ENCODE measurements at regions not wholly inside any gene's neighbourhood (a gene's known extent, or its start where the extent isn't known, plus 50 kb on each side); places are given as distances from the start of the nearest gene placed in this dataset.

DNA sequence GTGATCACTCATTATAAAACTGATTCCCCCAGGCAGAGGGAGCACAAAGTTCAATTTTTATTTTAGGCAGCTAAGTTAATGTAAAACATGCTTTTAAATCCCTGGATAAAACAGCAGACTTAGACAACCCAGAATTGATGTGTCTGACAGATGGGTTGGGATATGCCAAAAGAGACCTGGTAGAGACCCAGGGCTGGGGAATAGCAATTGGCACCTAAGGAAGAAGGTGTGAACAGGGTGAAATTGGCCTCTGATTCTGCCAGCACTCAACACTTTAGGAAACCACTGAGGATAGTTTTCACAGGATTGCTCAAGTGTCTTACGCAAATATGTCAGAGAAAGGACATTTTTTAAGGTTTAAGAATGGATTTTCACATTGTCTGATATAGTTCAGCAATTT is 938.2 kb upstream of the CDH8 start:
- BruUV-seq (replicated peaks): no TSS peak
- TF ChIP-seq POLR2AphosphoS5 (IDR thresholded peaks at IDR 0.05; ENCODE audit: low read depth, low read length): no peak
- TF ChIP-seq TCF7L2 (IDR thresholded peaks at IDR 0.05; ENCODE audit: low read depth, low read length): no peak
- TF ChIP-seq SIN3A (IDR thresholded peaks at IDR 0.05; ENCODE audit: borderline replicate concordance, insufficient read depth, low read depth, low read length): no peak
- no peak for TF ChIP-seq REST (IDR thresholded peaks at IDR 0.05; ENCODE audit: insufficient read depth in 1 of 2, low read depth in 2 of 2, low read length in 1 of 2)
- TF ChIP-seq, protein P1, sequence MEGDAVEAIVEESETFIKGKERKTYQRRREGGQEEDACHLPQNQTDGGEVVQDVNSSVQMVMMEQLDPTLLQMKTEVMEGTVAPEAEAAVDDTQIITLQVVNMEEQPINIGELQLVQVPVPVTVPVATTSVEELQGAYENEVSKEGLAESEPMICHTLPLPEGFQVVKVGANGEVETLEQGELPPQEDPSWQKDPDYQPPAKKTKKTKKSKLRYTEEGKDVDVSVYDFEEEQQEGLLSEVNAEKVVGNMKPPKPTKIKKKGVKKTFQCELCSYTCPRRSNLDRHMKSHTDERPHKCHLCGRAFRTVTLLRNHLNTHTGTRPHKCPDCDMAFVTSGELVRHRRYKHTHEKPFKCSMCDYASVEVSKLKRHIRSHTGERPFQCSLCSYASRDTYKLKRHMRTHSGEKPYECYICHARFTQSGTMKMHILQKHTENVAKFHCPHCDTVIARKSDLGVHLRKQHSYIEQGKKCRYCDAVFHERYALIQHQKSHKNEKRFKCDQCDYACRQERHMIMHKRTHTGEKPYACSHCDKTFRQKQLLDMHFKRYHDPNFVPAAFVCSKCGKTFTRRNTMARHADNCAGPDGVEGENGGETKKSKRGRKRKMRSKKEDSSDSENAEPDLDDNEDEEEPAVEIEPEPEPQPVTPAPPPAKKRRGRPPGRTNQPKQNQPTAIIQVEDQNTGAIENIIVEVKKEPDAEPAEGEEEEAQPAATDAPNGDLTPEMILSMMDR (IDR thresholded peaks at IDR 0.05): no peak
- POLR2A ChIA-PET: no interaction called here
- H3K4me1 ChIP-seq (ENCODE audit: control insufficient read depth, insufficient read depth, low read length): no peaks in the 10 kb centered on the region
- no peaks in the 10 kb centered on the region for H3K9me3 ChIP-seq (ENCODE audit: control insufficient read depth, insufficient read depth, low read depth, low read length)
- DNase-seq (ENCODE audit: low read depth, low spot score) (no peak), ATAC-seq (no peak)
- H3K36me3 ChIP-seq (ENCODE audit: control insufficient read depth, insufficient read depth, low read length): no peaks in the 10 kb centered on the region
- no peak overlapping the region for H3K27ac ChIP-seq (ENCODE audit: low read length)
- H3K27me3 ChIP-seq (ENCODE audit: control insufficient read depth, insufficient read depth, low read length): no peaks in the 10 kb centered on the region
- no peak overlapping the region for H3K4me3 ChIP-seq (ENCODE audit: low read depth in 2 of 2, low read length in 2 of 2)
- intact Hi-C loops (cut with micrococcal nuclease; ENCODE audit: unreplicated experiment) (no loop called here), in situ Hi-C loops (cut with HindIII; ENCODE audit: low pct_unique_long_range_greater_than_20kb, low sequenced_read_pairs) (no loop called here)
- CTCF ChIA-PET: no interaction called here

GRCh38 chr16:62970851-62971250 is 934.6 kb upstream of the CDH8 start:
- no peaks in the 10 kb centered on the region for H3K4me1 ChIP-seq (ENCODE audit: control insufficient read depth, insufficient read depth, low read length)
- in situ Hi-C loops (cut with HindIII; ENCODE audit: low pct_unique_long_range_greater_than_20kb, low sequenced_read_pairs): no loop called here
- ATAC-seq: no peak
- no peak for DNase-seq (ENCODE audit: low read depth, low spot score)
- no peak overlapping the region for H3K27ac ChIP-seq (ENCODE audit: low read length)
- ChIA-PET POLR2A (no interaction called here), CTCF (no interaction called here)
- BruUV-seq (replicated peaks): no TSS peak
- TF ChIP-seq, protein P1 (IDR thresholded peaks at IDR 0.05): no peak
- TF ChIP-seq REST (IDR thresholded peaks at IDR 0.05; ENCODE audit: insufficient read depth in 1 of 2, low read depth in 2 of 2, low read length in 1 of 2) (no peak), SIN3A (IDR thresholded peaks at IDR 0.05; ENCODE audit: borderline replicate concordance, insufficient read depth, low read depth, low read length) (no peak), TCF7L2 (IDR thresholded peaks at IDR 0.05; ENCODE audit: low read depth, low read length) (no peak), POLR2AphosphoS5 (IDR thresholded peaks at IDR 0.05; ENCODE audit: low read depth, low read length) (no peak)
- intact Hi-C loops (cut with micrococcal nuclease; ENCODE audit: unreplicated experiment): no loop called here
- H3K27me3 ChIP-seq (ENCODE audit: control insufficient read depth, insufficient read depth, low read length): no peaks in the 10 kb centered on the region
- no peaks in the 10 kb centered on the region for H3K36me3 ChIP-seq (ENCODE audit: control insufficient read depth, insufficient read depth, low read length)
- H3K9me3 ChIP-seq (ENCODE audit: control insufficient read depth, insufficient read depth, low read depth, low read length): no peaks in the 10 kb centered on the region
- no peak overlapping the region for H3K4me3 ChIP-seq (ENCODE audit: low read depth in 2 of 2, low read length in 2 of 2)
